ENCODE measurements at regions not wholly inside any gene's neighbourhood (a gene's known extent, or its start where the extent isn't known, plus 50 kb on each side); places are given as distances from the start of the nearest gene placed in this dataset.

DNA sequence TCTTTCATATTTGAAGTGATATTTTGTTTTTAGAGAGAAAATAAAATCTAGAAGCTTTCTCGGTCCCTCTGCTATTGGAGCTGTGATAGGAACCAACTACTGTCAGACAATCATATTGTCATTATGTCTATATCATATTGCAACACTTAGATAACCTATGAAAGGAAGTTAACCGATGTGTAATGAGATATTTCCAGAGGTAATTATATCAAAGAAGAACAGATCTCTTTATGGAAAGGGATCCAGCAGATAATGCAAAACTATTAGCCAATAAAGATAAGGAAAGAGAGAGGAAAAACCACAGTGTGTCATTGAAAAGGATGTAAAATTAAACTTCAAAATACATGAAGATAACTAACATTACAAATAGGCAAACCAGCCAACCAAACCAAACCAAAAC lies 529.1 kb upstream of the CCDC54 start:
- TF ChIP-seq, protein P1, sequence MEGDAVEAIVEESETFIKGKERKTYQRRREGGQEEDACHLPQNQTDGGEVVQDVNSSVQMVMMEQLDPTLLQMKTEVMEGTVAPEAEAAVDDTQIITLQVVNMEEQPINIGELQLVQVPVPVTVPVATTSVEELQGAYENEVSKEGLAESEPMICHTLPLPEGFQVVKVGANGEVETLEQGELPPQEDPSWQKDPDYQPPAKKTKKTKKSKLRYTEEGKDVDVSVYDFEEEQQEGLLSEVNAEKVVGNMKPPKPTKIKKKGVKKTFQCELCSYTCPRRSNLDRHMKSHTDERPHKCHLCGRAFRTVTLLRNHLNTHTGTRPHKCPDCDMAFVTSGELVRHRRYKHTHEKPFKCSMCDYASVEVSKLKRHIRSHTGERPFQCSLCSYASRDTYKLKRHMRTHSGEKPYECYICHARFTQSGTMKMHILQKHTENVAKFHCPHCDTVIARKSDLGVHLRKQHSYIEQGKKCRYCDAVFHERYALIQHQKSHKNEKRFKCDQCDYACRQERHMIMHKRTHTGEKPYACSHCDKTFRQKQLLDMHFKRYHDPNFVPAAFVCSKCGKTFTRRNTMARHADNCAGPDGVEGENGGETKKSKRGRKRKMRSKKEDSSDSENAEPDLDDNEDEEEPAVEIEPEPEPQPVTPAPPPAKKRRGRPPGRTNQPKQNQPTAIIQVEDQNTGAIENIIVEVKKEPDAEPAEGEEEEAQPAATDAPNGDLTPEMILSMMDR (IDR thresholded peaks at IDR 0.05; ENCODE audit: low read depth, low read length, missing input control), result no peak
- TF ChIP-seq, protein P2, sequence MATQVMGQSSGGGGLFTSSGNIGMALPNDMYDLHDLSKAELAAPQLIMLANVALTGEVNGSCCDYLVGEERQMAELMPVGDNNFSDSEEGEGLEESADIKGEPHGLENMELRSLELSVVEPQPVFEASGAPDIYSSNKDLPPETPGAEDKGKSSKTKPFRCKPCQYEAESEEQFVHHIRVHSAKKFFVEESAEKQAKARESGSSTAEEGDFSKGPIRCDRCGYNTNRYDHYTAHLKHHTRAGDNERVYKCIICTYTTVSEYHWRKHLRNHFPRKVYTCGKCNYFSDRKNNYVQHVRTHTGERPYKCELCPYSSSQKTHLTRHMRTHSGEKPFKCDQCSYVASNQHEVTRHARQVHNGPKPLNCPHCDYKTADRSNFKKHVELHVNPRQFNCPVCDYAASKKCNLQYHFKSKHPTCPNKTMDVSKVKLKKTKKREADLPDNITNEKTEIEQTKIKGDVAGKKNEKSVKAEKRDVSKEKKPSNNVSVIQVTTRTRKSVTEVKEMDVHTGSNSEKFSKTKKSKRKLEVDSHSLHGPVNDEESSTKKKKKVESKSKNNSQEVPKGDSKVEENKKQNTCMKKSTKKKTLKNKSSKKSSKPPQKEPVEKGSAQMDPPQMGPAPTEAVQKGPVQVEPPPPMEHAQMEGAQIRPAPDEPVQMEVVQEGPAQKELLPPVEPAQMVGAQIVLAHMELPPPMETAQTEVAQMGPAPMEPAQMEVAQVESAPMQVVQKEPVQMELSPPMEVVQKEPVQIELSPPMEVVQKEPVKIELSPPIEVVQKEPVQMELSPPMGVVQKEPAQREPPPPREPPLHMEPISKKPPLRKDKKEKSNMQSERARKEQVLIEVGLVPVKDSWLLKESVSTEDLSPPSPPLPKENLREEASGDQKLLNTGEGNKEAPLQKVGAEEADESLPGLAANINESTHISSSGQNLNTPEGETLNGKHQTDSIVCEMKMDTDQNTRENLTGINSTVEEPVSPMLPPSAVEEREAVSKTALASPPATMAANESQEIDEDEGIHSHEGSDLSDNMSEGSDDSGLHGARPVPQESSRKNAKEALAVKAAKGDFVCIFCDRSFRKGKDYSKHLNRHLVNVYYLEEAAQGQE (IDR thresholded peaks at IDR 0.05), result no peak
- TF ChIP-seq RAD21 (IDR thresholded peaks at IDR 0.05) (no peak), EGR1 (IDR thresholded peaks at IDR 0.05; ENCODE audit: low read depth in 2 of 2) (no peak), GABPA (IDR thresholded peaks at IDR 0.05 in 1 of 2, conservative IDR thresholded peaks at IDR 0.05 in 1 of 2) (no peak), YY1 (IDR thresholded peaks at IDR 0.05) (no peak)
- TF ChIP-seq, protein P3, sequence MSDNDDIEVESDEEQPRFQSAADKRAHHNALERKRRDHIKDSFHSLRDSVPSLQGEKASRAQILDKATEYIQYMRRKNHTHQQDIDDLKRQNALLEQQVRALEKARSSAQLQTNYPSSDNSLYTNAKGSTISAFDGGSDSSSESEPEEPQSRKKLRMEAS (IDR thresholded peaks at IDR 0.05), result no peak

All from liver (tissue), 3 donors.